ENCODE measurements at regions not wholly inside any gene's neighbourhood (a gene's known extent, or its start where the extent isn't known, plus 50 kb on each side); places are given as distances from the start of the nearest gene placed in this dataset.
"Not testable (repeated sequence)": the region's sequence is repeated elsewhere in the genome, so short reads cannot be mapped to it uniquely, and the experiment has no call there.

DNA sequence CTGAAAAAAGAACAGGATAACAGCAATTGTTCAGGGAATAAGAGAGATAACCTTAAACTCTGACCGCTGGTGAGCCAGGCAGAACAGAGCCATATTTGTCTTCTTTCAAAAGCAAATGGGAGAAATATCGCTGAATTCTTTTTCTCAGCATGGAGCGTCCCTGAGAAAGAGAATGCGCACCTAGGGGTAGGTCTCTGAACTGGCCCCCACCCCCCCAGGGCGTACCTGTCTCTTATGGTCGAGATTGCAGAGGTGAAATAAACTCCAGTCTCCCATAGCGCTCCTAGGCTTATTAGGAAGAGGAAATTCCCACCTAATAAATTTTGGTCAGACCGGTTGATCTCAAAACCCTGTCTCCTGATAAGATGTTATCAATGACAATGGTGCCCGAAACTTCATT lies 655.2 kb upstream of the CHAC2 start:
- TF ChIP-seq, protein P1, sequence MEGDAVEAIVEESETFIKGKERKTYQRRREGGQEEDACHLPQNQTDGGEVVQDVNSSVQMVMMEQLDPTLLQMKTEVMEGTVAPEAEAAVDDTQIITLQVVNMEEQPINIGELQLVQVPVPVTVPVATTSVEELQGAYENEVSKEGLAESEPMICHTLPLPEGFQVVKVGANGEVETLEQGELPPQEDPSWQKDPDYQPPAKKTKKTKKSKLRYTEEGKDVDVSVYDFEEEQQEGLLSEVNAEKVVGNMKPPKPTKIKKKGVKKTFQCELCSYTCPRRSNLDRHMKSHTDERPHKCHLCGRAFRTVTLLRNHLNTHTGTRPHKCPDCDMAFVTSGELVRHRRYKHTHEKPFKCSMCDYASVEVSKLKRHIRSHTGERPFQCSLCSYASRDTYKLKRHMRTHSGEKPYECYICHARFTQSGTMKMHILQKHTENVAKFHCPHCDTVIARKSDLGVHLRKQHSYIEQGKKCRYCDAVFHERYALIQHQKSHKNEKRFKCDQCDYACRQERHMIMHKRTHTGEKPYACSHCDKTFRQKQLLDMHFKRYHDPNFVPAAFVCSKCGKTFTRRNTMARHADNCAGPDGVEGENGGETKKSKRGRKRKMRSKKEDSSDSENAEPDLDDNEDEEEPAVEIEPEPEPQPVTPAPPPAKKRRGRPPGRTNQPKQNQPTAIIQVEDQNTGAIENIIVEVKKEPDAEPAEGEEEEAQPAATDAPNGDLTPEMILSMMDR (IDR thresholded peaks at IDR 0.05): not testable (repeated sequence)
- TF ChIP-seq EP300 (IDR thresholded peaks at IDR 0.05; ENCODE audit: low read depth): not testable (repeated sequence)

Data from transverse colon (tissue), 3 donors.